OCI-LY7 (cell line): ENCODE measurements at regions not wholly inside any gene's neighbourhood (a gene's known extent, or its start where the extent isn't known, plus 50 kb on each side); places are given as distances from the start of the nearest gene placed in this dataset.

Source experiments
- BruUV-seq: library from RNA; stranded (reverse); fragments of 400-500 nt; replicated peaks from 2 replicates; lab custom pipeline; 2021; lab: Mats Ljungman, UMichigan
- CTCF ChIA-PET: fragments of 300-600 bp; sonication (Branson Sonifier 250); formaldehyde crosslinking; loops from one replicate; lab custom pipeline; 2022; ENCODE audit warnings: antibody characterized with exemption; ENCODE audit not compliant: unreplicated experiment; lab: Charles Lee
- POLR2A ChIA-PET: fragments of 300-600 bp; sonication (Branson Sonifier 250); formaldehyde crosslinking; loops from one replicate; lab custom pipeline; 2022; ENCODE audit warnings: antibody characterized with exemption; lab: Charles Lee
- DNase-seq: peaks from one replicate; pipeline ENCODE4 v3.0.0-alpha.2; 2015; ENCODE audit warnings: low spot score
- H2AFZ ChIP-seq: fragments of 200-600 bp; sonication (generic), shearing (Covaris generic); 2 replicates; pipeline ENCODE4 v1.6.1; 2014; ENCODE audit warnings: mild to moderate bottlenecking, antibody characterized with exemption, low read length, moderate library complexity
- H3K27ac ChIP-seq: fragments of 200-600 bp; sonication (generic); 2 replicates; pipeline ENCODE4 v1.5.1; 2014; ENCODE audit warnings: mixed run types, low read depth, mild to moderate bottlenecking, moderate library complexity, low read length, inconsistent platforms; ENCODE audit not compliant: poor library complexity, severe bottlenecking
- H3K36me3 ChIP-seq: fragments of 200-600 bp; sonication (generic); 2 replicates; pipeline ENCODE4 v1.6.1; 2014; ENCODE audit warnings: mild to moderate bottlenecking, antibody characterized with exemption, low read length, moderate library complexity, mixed read lengths; ENCODE audit not compliant: insufficient read depth
- H3K4me1 ChIP-seq: fragments of 200-600 bp; sonication (generic); 2 replicates; pipeline ENCODE4 v1.5.1; 2014; ENCODE audit warnings: mild to moderate bottlenecking, low read length; ENCODE audit not compliant: insufficient read depth, poor library complexity, severe bottlenecking
- H3K4me2 ChIP-seq: fragments of 200-600 bp; sonication (generic); 2 replicates; pipeline ENCODE4 v1.6.1; 2014; ENCODE audit warnings: mild to moderate bottlenecking, low read length
- H3K4me3 ChIP-seq: fragments of 200-600 bp; sonication (generic); 2 replicates; pipeline ENCODE4 v1.5.1; 2014; ENCODE audit warnings: mild to moderate bottlenecking, low read depth, low read length; ENCODE audit not compliant: poor library complexity, severe bottlenecking
- H3K79me2 ChIP-seq: fragments of 200-600 bp; sonication (generic); 2 replicates; pipeline ENCODE4 v1.6.1; 2016; ENCODE audit warnings: low read depth, mild to moderate bottlenecking, low read length, moderate library complexity, mixed read lengths; ENCODE audit not compliant: insufficient read depth
- H3K9me2 ChIP-seq: fragments of 200-600 bp; sonication (generic); 2 replicates; pipeline ENCODE4 v1.6.1; 2016; ENCODE audit warnings: mild to moderate bottlenecking, low read length, mixed read lengths; ENCODE audit not compliant: insufficient read depth
- H3K9me3 ChIP-seq: fragments of 200-600 bp; sonication (generic); 2 replicates; pipeline ENCODE4 v1.6.1; 2014; ENCODE audit warnings: mild to moderate bottlenecking, mixed run types, low read length, mixed read lengths
- H4K20me1 ChIP-seq: fragments of 200-600 bp; sonication (generic); 2 replicates; pipeline ENCODE4 v1.6.1; 2014; ENCODE audit warnings: mild to moderate bottlenecking, antibody characterized with exemption, low read length, moderate library complexity, mixed read lengths; ENCODE audit not compliant: insufficient read depth
- EZH2phosphoT487 ChIP-seq: fragments of 200-600 bp; sonication (generic); IDR thresholded peaks from 2 replicates; pipeline ENCODE4 v1.6.1; 2018; ENCODE audit warnings: low read depth, borderline replicate concordance, mild to moderate bottlenecking, mixed run types, antibody characterized with exemption, low read length, moderate library complexity, mixed read lengths
- intact Hi-C: fragments of 100-400 bp; cut with micrococcal nuclease; formaldehyde crosslinking; loops from one replicate; pipeline ENCODE4 v1.10.0; 2022; ENCODE audit not compliant: unreplicated experiment
- TF ChIP-seq, protein P1 (sequence below): fragments of 200-600 bp; sonication (generic); conservative IDR thresholded peaks from 2 replicates; pipeline ENCODE4 v1.5.1; 2014; ENCODE audit warnings: mild to moderate bottlenecking, antibody characterized with exemption, low read length, moderate library complexity, mixed read lengths

DNA sequence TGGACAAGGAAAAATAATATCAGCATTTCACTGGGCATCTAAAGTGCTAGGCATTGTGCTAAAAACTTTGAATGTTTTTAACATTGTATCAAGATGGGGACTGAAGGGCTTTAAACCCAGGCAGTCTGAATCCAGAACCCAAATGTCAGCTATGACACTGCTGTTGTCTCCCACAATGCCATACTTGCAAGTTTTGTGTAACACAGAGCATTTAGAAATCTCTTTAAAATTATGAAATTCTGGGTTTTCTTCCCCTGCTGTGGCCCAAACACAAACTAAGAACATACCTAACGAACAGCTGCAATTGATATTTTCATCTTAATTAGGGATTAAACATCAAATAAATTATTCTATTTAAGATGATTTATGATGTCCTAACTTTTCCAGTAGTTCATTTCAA lies 66.8 kb upstream of the LSM6 start:
- H3K27ac ChIP-seq = no peak overlapping the region

DNA sequence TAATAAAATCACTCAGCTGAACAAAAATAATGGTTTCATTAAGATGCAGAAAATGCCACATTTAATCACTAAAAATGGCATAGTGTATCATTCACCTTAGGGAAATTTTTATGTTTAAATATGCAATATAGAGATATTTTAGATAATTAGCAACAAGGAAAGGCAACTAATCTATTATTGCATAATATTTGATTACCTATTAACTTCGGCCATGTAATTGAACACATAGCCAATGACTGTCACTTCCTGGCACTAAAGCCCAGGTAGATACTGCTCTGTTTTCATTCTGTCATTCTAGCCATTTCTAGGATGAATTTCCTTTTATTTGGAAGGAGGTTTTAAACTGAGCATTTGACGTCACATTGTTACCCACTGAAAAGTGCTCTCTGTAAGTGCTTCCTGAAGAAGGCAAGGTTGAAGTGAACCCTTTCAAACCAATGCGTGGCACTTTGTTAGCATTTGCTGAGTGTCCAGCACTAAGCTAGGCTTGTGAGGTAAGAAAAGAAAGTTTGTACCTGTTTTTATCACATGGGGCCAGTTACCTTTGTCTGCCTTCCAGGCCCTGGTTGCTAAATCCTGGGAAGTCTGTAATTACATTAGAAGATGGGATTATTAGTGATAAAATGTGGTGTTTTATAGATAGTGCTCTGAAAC lies 67.8 kb upstream of the LSM6 start:
- no peak overlapping the region for H3K27ac ChIP-seq
- no peaks in the 10 kb centered on the region for H4K20me1 ChIP-seq
- TF ChIP-seq, protein P1, sequence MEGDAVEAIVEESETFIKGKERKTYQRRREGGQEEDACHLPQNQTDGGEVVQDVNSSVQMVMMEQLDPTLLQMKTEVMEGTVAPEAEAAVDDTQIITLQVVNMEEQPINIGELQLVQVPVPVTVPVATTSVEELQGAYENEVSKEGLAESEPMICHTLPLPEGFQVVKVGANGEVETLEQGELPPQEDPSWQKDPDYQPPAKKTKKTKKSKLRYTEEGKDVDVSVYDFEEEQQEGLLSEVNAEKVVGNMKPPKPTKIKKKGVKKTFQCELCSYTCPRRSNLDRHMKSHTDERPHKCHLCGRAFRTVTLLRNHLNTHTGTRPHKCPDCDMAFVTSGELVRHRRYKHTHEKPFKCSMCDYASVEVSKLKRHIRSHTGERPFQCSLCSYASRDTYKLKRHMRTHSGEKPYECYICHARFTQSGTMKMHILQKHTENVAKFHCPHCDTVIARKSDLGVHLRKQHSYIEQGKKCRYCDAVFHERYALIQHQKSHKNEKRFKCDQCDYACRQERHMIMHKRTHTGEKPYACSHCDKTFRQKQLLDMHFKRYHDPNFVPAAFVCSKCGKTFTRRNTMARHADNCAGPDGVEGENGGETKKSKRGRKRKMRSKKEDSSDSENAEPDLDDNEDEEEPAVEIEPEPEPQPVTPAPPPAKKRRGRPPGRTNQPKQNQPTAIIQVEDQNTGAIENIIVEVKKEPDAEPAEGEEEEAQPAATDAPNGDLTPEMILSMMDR = no peak
- TF ChIP-seq EZH2phosphoT487 = no peak
- H3K9me3 ChIP-seq = no peaks in the 10 kb centered on the region
- H2AFZ ChIP-seq = no peak overlapping the region
- POLR2A ChIA-PET = interaction anchor here (0.6 to 0.9 kb wide), 2 partner anchors 8 to 1054 kb away, joined by 4 to 5 read pairs; no protein-coding TSS in a partner anchor
- H3K4me2 ChIP-seq = no peak overlapping the region
- no peak for DNase-seq
- no peaks in the 10 kb centered on the region for H3K36me3 ChIP-seq
- no TSS peak for BruUV-seq
- peaks cover 18% of the 10 kb centered on the region for H3K4me1 ChIP-seq
- CTCF ChIA-PET = no interaction called here
- no peaks in the 10 kb centered on the region for H3K79me2 ChIP-seq
- H3K4me3 ChIP-seq = no peak overlapping the region
- intact Hi-C loops = no loop called here
- no peaks in the 10 kb centered on the region for H3K9me2 ChIP-seq

More for the DNA sequence above, 66.8 kb upstream of the LSM6 start:
- no peak for TF ChIP-seq EZH2phosphoT487
- TF ChIP-seq, protein P1 = no peak
- peaks cover 18% of the 10 kb centered on the region for H3K4me1 ChIP-seq
- ChIA-PET POLR2A (interaction anchor here (1.4 to 1.6 kb wide), 2 partner anchors 9 to 58 kb away, joined by 3 to 7 read pairs; no protein-coding TSS in a partner anchor), CTCF (no interaction called here)
- no peaks in the 10 kb centered on the region for H3K79me2 ChIP-seq
- no TSS peak for BruUV-seq
- no peak overlapping the region for H3K4me3 ChIP-seq
- no peak overlapping the region for H3K4me2 ChIP-seq
- H4K20me1 ChIP-seq = no peaks in the 10 kb centered on the region
- no peaks in the 10 kb centered on the region for H3K9me2 ChIP-seq
- no peaks in the 10 kb centered on the region for H3K9me3 ChIP-seq
- H3K36me3 ChIP-seq = no peaks in the 10 kb centered on the region
- no peak overlapping the region for H2AFZ ChIP-seq
- intact Hi-C loops = no loop called here
- DNase-seq = no peak

DNA sequence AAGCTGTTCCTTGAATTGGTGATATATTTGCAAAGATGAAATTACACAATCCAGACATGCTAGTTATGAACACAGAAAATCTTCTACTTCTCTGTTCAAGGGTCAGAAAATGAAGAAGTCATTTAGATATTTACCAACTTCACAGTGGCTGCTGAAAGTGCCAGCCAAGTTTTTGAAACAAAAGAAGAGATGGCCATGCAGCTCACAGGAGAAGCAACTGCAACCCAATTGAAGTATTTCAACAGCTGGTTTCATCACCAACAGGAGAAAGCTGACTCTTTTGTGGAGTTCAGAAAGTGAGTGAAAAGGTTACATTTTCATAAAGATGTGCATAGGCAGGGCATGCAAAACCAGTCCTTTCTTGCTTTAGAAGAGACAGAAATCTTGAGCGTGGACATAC lies 70.1 kb upstream of the LSM6 start:
- DNase-seq = no peak
- no peaks in the 10 kb centered on the region for H3K9me2 ChIP-seq
- intact Hi-C loops = no loop called here
- ChIA-PET POLR2A (interaction anchor here (0.7 kb wide), 1 partner anchor 13 kb away, joined by 5 read pairs; no protein-coding TSS in a partner anchor), CTCF (no interaction called here)
- peaks cover 1% of the 10 kb centered on the region for H3K4me1 ChIP-seq
- no peak overlapping the region for H3K4me2 ChIP-seq
- TF ChIP-seq, protein P1 = no peak
- no peak for TF ChIP-seq EZH2phosphoT487
- no peaks in the 10 kb centered on the region for H4K20me1 ChIP-seq
- H3K36me3 ChIP-seq = no peaks in the 10 kb centered on the region
- no peak overlapping the region for H2AFZ ChIP-seq
- no peaks in the 10 kb centered on the region for H3K79me2 ChIP-seq
- H3K4me3 ChIP-seq = no peak overlapping the region
- H3K27ac ChIP-seq = no peak overlapping the region
- no peaks in the 10 kb centered on the region for H3K9me3 ChIP-seq
- no TSS peak for BruUV-seq
